Fibroblast of villous mesenchyme (primary cell): ENCODE measurements at regions not wholly inside any gene's neighbourhood (a gene's known extent, or its start where the extent isn't known, plus 50 kb on each side); places are given as distances from the start of the nearest gene placed in this dataset.

Experiments used
- DNase-seq: peaks from one replicate; pipeline ENCODE4 v3.0.0-alpha.2; 2010; ENCODE audit warnings: low read depth
- H3K4me3 ChIP-seq: 2 replicates; pipeline ENCODE4 v1.5.1; 2011; ENCODE audit warnings: low read depth, mild to moderate bottlenecking, low read length
- TF ChIP-seq, protein P1 (sequence below): IDR thresholded peaks from 2 replicates; pipeline ENCODE4 v1.5.1; 2012; ENCODE audit warnings: low read depth, mild to moderate bottlenecking, low read length; ENCODE audit not compliant: insufficient read depth

DNA sequence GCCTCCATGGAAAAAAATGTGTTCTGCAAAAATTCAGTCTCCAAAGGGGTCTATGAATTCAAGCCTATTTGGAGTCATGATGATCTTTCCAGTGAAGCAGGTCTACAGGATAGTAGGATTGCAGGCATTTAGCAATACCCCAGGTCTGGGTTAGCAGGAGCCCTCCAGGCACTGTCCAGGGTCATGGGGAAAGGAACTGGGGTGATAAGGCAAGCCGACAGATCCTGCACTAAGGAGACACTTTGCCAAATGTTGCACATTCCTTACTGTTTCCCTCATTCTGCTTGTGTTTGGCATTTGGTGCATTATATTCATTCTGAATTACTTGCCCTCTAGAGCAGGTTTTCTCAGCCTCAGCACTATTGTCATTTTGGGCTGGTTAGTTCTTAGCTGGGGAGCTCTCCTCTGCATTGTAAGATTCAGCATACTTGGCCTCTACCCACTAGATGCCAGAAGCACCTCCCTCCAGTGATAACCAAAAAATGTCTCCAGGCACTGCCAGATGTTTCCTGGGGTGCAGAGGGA lies 333.3 kb upstream of the PLXNA2 start:
- TF ChIP-seq, protein P1, sequence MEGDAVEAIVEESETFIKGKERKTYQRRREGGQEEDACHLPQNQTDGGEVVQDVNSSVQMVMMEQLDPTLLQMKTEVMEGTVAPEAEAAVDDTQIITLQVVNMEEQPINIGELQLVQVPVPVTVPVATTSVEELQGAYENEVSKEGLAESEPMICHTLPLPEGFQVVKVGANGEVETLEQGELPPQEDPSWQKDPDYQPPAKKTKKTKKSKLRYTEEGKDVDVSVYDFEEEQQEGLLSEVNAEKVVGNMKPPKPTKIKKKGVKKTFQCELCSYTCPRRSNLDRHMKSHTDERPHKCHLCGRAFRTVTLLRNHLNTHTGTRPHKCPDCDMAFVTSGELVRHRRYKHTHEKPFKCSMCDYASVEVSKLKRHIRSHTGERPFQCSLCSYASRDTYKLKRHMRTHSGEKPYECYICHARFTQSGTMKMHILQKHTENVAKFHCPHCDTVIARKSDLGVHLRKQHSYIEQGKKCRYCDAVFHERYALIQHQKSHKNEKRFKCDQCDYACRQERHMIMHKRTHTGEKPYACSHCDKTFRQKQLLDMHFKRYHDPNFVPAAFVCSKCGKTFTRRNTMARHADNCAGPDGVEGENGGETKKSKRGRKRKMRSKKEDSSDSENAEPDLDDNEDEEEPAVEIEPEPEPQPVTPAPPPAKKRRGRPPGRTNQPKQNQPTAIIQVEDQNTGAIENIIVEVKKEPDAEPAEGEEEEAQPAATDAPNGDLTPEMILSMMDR: no peak
- no peak overlapping the region for H3K4me3 ChIP-seq
- no peak for DNase-seq

DNA sequence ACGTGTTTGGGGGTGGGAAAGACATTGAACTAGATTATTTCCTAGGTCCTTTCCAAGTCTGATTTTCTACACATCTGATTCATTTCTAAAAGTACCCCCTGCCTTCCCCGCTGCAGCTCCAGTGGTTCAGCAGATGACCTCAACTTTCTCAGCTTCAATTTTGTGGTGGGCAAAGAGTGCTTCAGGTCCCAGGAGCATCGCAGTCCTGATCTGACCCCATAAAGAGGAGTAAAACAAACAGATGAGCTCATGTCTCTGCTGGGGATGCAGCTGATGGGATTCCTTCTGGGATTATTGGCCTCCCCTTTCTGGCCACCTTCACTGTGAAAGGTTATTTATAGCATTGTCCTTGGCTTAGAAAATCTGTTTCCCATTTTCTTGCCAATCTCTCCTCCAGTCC lies 337.0 kb upstream of the PLXNA2 start:
- TF ChIP-seq, protein P1: no peak
- DNase-seq: no peak
- H3K4me3 ChIP-seq: no peak overlapping the region

DNA sequence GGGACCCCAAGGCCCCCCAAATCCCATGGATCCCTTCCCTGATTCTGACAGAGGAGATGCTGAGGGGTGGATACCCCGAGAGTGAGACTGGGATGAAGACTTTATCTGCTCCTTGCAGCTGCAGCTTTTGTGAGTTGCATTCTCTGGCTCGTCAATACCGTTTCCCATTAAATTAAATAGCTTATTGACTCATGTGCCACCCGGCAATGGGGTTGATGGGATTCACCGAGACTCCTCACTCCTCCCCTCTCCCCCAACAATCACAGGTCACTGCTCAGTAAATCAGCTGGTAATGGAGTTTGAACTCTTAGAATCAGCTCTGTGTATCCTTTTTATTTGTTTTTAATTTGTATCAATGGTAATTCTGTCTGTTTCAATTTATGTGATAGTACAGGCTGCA lies 337.5 kb upstream of the PLXNA2 start:
- no peak for DNase-seq
- TF ChIP-seq, protein P1: no peak
- H3K4me3 ChIP-seq: no peak overlapping the region

DNA sequence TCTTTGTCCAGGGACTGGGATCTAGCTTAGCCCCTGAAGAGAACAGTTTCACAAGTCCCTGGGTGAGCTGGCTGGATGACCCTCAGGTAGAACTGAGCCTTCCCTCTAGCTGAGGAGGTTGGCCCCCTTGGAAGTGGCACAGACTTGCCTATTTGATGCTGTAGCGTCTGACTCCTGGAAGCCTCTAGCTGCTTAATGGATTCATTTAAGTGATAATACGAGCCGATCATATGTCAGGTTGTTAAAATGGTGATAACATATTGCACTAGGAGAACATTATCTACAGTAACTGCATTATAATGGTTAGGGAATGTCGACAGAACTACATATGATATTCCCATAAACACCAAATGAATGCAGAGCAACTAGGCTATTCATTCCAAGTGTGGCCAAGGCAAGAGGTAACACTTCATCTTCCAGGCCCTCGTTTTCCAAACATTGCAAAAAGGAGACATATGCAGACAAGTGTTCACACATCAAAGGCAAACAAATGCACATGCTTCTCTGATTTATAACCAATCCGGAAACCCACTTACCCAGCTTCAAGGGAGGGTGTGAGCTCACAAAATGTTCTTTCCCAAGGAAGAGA lies 340.1 kb upstream of the PLXNA2 start:
- TF ChIP-seq, protein P1: no peak
- no peak overlapping the region for H3K4me3 ChIP-seq
- DNase-seq: no peak

DNA sequence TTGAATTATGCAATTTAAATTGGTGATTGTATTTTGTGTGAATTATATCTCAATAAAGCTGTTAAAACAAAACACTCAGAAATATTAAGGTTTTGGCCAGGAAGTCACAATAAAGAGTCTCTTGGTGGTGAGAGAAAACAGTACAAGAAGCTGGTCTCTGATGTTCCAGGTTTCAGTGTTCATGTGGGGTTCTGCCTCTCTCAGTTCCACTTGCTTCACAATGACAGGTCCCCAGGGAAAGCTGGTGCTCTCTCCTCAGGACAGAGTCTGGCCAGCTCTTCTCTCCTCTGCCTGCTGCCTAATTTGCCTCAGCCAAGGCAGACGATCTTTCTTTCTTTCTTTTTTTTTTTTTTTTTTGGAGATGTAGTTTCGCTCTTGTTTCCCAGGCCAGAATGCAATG lies 342.9 kb upstream of the PLXNA2 start:
- H3K4me3 ChIP-seq: no peak overlapping the region
- DNase-seq: no peak
- TF ChIP-seq, protein P1: no peak

DNA sequence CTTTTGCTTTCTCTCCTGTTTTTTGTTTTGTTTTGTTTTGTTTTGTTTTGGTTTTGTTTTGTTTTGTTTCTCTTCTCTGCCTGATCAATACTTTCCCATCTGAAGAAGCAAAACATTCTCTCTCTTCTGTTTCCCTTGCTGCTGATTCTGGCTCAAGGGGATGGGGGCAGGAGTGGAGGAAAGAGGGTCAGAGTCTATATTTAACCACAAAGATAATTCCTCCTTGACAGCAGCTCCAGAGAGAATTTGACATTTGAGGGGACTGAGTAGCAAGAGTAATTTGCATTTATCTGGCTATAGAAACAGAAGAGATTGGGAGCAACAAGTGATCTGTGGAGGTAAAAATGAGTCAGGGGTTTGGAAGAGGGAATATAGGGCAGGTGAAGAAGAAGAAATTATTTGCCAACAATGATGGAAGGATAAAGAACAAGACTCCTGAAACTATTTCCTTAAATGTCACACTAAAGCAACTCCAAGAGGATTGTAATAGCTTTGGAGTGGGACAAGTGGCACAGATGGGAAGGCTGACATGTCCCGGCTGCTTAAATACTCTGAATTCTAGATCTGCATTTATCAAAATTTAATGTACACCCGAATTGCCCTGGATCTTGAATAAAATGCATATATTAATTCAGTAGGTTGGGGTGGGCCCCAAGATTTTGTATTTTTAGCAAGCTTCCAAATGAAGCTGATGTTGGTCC lies 349.3 kb upstream of the PLXNA2 start:
- TF ChIP-seq, protein P1: no peak
- no peak for DNase-seq
- H3K4me3 ChIP-seq: no peak overlapping the region
